ENCODE measurements at regions not wholly inside any gene's neighbourhood (a gene's known extent, or its start where the extent isn't known, plus 50 kb on each side); places are given as distances from the start of the nearest gene placed in this dataset.

- TF ChIP-seq CTCF (IDR thresholded peaks at IDR 0.05) (no peak), POLR2AphosphoS5 (IDR thresholded peaks at IDR 0.05) (no peak)
These were observed 171.6 kb upstream of the MITF start for GRCh38 chr3:69567710-69568052.
